ENCODE measurements at regions not wholly inside any gene's neighbourhood (a gene's known extent, or its start where the extent isn't known, plus 50 kb on each side); places are given as distances from the start of the nearest gene placed in this dataset.

GRCh38 chr5:155303120-155303519 is 289.6 kb downstream of the KIF4B start:
- no peak for TF ChIP-seq GATA2 (IDR thresholded peaks at IDR 0.05; ENCODE audit: low read depth, low read length)
- no peak for TF ChIP-seq GATA3 (IDR thresholded peaks at IDR 0.05; ENCODE audit: low read depth, low read length)

Measured in SH-SY5Y (cell line).